ENCODE measurements at regions not wholly inside any gene's neighbourhood (a gene's known extent, or its start where the extent isn't known, plus 50 kb on each side); places are given as distances from the start of the nearest gene placed in this dataset.

- no peak overlapping the region for H3K27ac Mint-ChIP-seq
- peaks cover 5% of the 10 kb centered on the region for H3K27me3 Mint-ChIP-seq (ENCODE audit: low read depth, poor library complexity)
- peaks cover 14% of the 10 kb centered on the region for H3K36me3 Mint-ChIP-seq (ENCODE audit: low read depth)
Measured at GRCh38 chr1:114337417-114337816, 173.6 kb downstream of the TRIM33 start.

GRCh38 chr1:114336360-114336759 lies 174.6 kb downstream of the TRIM33 start:
- Mint-ChIP-seq H3K27me3 (ENCODE audit: low read depth, poor library complexity) (peaks cover 5% of the 10 kb centered on the region), H3K36me3 (ENCODE audit: low read depth) (peaks cover 13% of the 10 kb centered on the region), H3K9me3 (peaks cover 33% of the 10 kb centered on the region), H3K4me1 (peaks cover 25% of the 10 kb centered on the region), H3K27ac (no peak overlapping the region), H3K4me3 (no peak overlapping the region)
- DNase-seq = no peak
- TF ChIP-seq CTCF (IDR thresholded peaks at IDR 0.05) = no peak

More at GRCh38 chr1:114337417-114337816, 173.6 kb downstream of the TRIM33 start:
- Mint-ChIP-seq H3K4me3 (no peak overlapping the region), H3K4me1 (peaks cover 36% of the 10 kb centered on the region), H3K9me3 (peaks cover 25% of the 10 kb centered on the region)
- TF ChIP-seq CTCF (IDR thresholded peaks at IDR 0.05) = no peak
- no peak for DNase-seq

- Mint-ChIP-seq H3K4me3 (no peak overlapping the region), H3K9me3 (peaks cover 29% of the 10 kb centered on the region), H3K27me3 (ENCODE audit: low read depth, poor library complexity) (peaks cover 3% of the 10 kb centered on the region), H3K4me1 (peaks cover 21% of the 10 kb centered on the region), H3K27ac (no peak overlapping the region), H3K36me3 (ENCODE audit: low read depth) (peaks cover 10% of the 10 kb centered on the region)
- TF ChIP-seq CTCF (IDR thresholded peaks at IDR 0.05) = no peak
- no peak for DNase-seq
Measured at GRCh38 chr1:114335273-114335672, 175.7 kb downstream of the TRIM33 start.

- peaks cover 29% of the 10 kb centered on the region for H3K9me3 Mint-ChIP-seq
- H3K27ac Mint-ChIP-seq = no peak overlapping the region
- H3K4me3 Mint-ChIP-seq = no peak overlapping the region
- no peak for TF ChIP-seq CTCF (IDR thresholded peaks at IDR 0.05)
- DNase-seq = no peak
- H3K4me1 Mint-ChIP-seq = peaks cover 24% of the 10 kb centered on the region
- no peaks in the 10 kb centered on the region for H3K27me3 Mint-ChIP-seq (ENCODE audit: low read depth, poor library complexity)
- peaks cover 10% of the 10 kb centered on the region for H3K36me3 Mint-ChIP-seq (ENCODE audit: low read depth)
Measured at GRCh38 chr1:114334297-114334696, 176.7 kb downstream of the TRIM33 start.

GRCh38 chr1:114333690-114334089 lies 177.3 kb downstream of the TRIM33 start:
- peaks cover 34% of the 10 kb centered on the region for H3K9me3 Mint-ChIP-seq
- H3K4me3 Mint-ChIP-seq = no peak overlapping the region
- H3K27me3 Mint-ChIP-seq (ENCODE audit: low read depth, poor library complexity) = no peaks in the 10 kb centered on the region
- peaks cover 18% of the 10 kb centered on the region for H3K4me1 Mint-ChIP-seq
- TF ChIP-seq CTCF (IDR thresholded peaks at IDR 0.05) = no peak
- no peak for DNase-seq
- peaks cover 10% of the 10 kb centered on the region for H3K36me3 Mint-ChIP-seq (ENCODE audit: low read depth)
- H3K27ac Mint-ChIP-seq = no peak overlapping the region

- no peaks in the 10 kb centered on the region for H3K27me3 Mint-ChIP-seq (ENCODE audit: low read depth, poor library complexity)
- DNase-seq = no peak
- peaks cover 49% of the 10 kb centered on the region for H3K9me3 Mint-ChIP-seq
- peaks cover 18% of the 10 kb centered on the region for H3K36me3 Mint-ChIP-seq (ENCODE audit: low read depth)
- H3K4me3 Mint-ChIP-seq = no peak overlapping the region
- no peak overlapping the region for H3K27ac Mint-ChIP-seq
- peaks cover 6% of the 10 kb centered on the region for H3K4me1 Mint-ChIP-seq
- TF ChIP-seq CTCF (IDR thresholded peaks at IDR 0.05) = no peak
Measured at GRCh38 chr1:114331936-114332335, 178.3 kb upstream of the SYT6 start.

Measured in nephron progenitor cell (in vitro differentiated cells).